Fibroblast of mammary gland (primary cell): ENCODE measurements at regions not wholly inside any gene's neighbourhood (a gene's known extent, or its start where the extent isn't known, plus 50 kb on each side); places are given as distances from the start of the nearest gene placed in this dataset.

Experiments
- DNase-seq: peaks from one replicate; pipeline ENCODE4 v3.0.0-alpha.2; 2010; ENCODE audit warnings: low read depth
- H3K4me3 ChIP-seq: 2 replicates; pipeline ENCODE4 v1.5.1; 2011; ENCODE audit warnings: low read depth, mild to moderate bottlenecking, low read length, moderate library complexity; ENCODE audit not compliant: control insufficient read depth
- CTCF ChIP-seq: conservative IDR thresholded peaks from 2 replicates; pipeline ENCODE4 v1.5.1; 2011; ENCODE audit warnings: low read depth, low read length, inconsistent platforms; ENCODE audit not compliant: control insufficient read depth, insufficient read depth

DNA sequence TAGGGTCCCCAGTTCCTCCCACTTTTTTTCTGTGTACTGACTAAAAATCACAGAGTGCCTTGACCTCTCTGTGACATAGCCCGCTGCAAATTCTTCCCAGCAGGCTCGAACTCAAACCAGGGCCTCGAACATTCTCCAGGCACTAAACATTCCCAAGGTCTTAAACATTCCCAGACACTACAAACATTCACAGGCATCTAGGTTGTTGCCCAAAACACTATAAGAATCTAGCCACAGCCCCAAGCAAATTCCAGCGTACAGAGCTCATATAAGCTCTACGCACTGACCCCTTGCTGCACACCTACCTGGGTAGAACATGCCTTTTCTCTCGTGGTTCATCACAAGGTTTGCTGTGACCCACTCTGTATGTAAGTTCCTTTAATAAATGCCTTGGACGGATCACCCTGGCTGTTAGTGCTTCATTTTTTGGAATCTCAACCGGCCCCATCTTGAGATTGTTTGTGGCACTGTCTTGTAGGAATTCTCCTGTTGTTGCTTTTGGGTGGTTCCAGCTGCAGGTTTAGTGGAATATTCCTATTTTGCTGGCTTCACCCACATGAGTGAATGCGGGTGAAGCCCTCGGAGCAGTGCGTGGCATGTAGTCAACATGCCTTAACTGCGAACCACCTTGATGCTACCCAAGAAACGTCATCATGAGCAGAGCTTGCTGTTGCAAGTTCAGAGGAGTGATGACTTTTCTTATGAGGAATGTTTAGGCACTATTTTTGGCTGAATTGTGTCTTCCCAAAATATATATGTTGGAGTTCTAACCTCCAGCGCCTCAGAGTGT is 230.0 kb downstream of the HS3ST1 start:
- TF ChIP-seq CTCF, result no peak
- no peak overlapping the region for H3K4me3 ChIP-seq
- DNase-seq, result no peak

DNA sequence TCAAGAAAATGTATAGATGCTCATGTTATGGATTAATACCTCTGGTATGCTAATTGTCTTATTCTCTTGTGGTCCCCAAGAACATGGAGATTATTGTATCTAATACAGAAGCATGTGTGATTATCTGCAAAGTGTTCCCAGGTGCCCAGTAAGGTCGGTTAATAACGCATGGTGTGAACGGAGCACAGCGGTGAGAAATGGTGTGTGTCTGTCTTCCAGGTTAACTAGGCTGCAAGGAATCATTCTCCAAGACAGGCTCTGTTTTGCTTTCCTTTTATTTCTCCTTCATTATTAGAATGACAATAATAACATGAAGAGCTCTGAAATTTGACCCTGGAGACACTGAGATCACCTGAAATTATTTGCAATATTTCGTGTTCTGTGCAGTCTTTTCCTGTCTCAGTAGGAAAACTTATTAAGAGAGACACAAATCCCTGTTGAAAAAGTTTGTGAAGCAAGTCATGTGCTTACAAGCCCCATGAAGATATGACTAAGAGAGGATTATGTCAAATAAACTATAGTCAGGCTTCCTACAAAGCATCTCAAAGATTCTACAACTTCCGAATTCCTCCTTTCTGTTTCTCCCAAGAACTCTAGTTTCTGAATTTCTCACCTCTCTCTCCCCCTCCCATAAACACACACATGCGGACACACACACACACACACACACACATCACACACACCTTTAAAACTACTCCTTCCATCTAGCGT is 230.9 kb downstream of the HS3ST1 start:
- DNase-seq, result no peak
- no peak for TF ChIP-seq CTCF
- no peak overlapping the region for H3K4me3 ChIP-seq

- DNase-seq, result no peak
- no peak overlapping the region for H3K4me3 ChIP-seq
- no peak for TF ChIP-seq CTCF
Measured at GRCh38 chr4:11196927-11197522, 231.7 kb downstream of the HS3ST1 start.

GRCh38 chr4:11194431-11194830 is 234.3 kb downstream of the HS3ST1 start:
- no peak for DNase-seq
- no peak for TF ChIP-seq CTCF
- no peak overlapping the region for H3K4me3 ChIP-seq

- TF ChIP-seq CTCF, result no peak
- no peak for DNase-seq
- H3K4me3 ChIP-seq, result no peak overlapping the region
Measured at GRCh38 chr4:11189756-11190155, 238.9 kb downstream of the HS3ST1 start.

DNA sequence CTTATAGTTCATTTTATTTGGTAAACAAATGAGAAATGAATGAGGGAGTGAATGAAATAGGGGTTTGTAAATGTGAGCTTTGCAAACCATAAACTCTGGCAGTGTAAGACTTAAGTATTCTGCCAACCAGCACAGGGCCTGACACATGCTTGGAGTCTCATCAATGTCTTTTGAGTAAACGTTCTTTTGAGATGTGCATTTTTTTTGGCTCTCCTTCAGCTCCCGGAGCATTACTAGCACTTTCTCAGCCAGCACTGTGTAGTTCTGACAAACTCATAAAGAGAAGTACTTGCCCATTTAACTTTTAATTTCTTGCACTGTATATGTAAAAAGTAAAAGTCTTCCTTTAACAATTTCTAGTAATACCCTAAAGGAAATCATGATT is 245.3 kb downstream of the HS3ST1 start:
- no peak overlapping the region for H3K4me3 ChIP-seq
- peak; percentile 53 for DNase-seq
- TF ChIP-seq CTCF, result no peak
